Activated effector memory CD4-positive, alpha-beta T cell treated with anti-CD3 and anti-CD28 coated beads, Interleukin-2, amount 50 U/mL, for 16 hours (primary cell): ENCODE measurements at regions not wholly inside any gene's neighbourhood (a gene's known extent, or its start where the extent isn't known, plus 50 kb on each side); places are given as distances from the start of the nearest gene placed in this dataset.
A peak's percentile ranks its signal among the peaks of the same experiment; 100 is the strongest.
"Not testable (repeated sequence)": the region's sequence is repeated elsewhere in the genome, so short reads cannot be mapped to it uniquely, and the experiment has no call there.

Experiments
- DNase-seq: peaks from one replicate; pipeline ENCODE4 v3.0.0-alpha.2; 2020

DNA sequence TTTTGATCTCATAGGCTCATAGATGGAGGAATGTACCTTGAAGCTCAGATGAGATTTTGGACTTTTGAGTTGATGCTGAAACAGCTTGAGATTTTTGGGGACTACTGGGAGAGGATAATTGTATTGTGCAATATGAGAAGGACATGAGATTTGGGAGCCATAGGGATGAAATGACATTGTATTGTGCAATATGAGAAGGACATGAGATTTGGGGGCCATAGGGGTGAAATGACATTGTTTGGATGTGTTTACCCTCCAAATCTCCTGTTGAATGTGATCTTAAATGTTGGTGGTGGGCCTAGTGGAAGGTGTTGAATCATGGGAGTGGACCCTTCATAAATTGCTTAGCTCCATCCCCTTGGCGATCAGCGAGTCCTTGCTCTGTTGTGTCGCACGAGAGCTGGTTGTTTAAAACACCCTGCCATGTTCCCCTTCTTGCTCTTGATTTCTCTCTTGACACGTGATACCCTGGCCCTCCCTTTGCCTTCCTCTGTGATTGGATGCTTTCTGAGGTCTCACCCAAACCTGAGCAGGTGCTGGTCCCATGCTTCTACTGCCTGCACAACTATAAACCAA, 110.9 kb upstream of the TPTE start:
- DNase-seq, result not testable (repeated sequence)

DNA sequence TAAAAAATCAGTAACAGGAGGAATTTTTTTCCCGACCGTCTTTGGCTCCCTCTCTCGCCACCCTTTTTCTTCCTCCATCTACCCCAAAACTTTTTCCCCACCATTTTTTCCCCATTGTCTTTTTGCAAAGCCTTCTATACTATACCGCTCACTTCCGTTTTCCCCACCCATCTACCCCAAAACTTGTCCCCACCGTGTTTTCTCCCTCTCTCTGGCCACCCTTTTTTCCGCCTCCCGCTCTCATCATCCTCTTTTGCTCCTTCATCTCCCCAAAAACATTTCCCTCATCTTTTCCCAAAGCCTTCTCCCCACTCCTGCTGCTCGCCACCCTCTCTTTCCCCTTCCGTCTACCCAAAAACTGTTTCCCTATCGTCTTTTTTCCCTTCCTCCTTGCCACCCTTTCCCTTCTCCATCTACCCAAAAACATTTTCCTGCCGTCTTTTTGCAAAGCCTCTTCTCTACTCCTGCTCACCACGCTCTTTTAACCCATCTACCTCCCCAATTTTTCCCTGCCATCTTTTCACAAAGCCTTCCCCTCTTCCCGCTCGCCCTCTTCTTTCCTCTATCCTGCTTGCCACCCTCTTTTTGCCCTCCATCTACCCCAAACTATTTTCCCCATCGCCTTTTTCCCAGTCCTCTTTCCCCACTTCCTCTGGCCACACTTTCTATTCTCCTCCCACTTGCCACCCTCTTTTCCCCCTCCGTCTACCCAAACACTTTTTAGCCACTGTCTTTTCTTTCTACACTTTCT, 109.4 kb upstream of the TPTE start:
- DNase-seq, result not testable (repeated sequence)

DNA sequence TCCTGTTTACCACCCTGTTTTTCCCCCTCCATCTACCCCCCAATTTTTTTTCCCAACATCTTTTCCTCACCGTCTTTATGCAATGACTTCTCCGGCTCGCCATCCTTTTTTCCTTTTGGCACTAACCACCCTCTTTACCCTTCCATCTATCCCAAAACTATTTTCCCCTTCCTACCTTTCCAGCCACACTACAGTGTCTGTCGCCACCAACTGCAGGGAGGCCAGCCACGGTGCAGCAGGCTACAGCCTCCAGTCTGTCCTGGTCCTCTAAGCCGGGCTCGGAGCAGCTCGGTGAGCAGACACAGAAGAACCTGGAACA, 108.5 kb upstream of the TPTE start:
- DNase-seq, result not testable (repeated sequence)

DNA sequence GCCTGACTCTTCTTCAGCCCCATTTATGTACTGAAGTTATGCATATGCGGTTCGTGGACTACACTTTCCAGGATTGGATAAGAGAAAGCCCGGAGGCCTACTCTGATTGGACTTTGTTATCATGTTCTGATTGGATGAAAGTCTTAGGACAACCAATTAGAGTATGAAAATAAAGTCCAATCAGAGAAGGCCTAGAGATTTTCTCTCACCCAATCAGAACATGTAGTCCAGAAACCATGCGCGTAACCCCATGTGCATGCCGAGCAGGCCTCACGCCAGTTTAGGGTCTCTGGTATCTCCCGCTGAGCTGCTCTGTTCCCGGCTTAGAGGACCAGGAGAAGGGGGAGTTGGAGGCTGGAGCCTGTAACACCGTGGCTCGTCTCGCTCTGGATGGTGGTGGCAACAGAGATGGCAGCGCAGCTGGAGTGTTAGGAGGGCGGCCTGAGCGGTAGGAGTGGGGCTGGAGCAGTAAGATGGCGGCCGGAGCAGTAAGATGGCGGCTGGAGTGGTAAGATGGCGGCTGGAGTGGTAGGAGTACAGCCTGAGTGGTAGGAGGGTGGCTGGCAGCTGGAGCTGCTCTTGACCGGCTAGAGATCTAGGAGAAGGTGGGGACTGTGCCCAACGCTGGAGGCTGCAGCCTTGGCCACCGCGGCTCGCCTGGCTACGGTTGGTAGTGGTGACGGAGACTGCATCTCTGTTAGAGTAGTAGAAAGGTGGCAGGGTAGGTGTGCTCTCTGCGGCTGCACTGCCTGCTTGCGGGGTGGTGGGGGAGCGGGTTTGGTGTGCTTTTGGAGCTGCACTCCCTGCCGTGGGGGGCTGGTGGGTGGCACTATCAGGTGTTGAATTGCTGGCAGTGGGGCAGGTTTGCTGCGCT, 107.9 kb upstream of the TPTE start:
- not testable (repeated sequence) for DNase-seq

DNA sequence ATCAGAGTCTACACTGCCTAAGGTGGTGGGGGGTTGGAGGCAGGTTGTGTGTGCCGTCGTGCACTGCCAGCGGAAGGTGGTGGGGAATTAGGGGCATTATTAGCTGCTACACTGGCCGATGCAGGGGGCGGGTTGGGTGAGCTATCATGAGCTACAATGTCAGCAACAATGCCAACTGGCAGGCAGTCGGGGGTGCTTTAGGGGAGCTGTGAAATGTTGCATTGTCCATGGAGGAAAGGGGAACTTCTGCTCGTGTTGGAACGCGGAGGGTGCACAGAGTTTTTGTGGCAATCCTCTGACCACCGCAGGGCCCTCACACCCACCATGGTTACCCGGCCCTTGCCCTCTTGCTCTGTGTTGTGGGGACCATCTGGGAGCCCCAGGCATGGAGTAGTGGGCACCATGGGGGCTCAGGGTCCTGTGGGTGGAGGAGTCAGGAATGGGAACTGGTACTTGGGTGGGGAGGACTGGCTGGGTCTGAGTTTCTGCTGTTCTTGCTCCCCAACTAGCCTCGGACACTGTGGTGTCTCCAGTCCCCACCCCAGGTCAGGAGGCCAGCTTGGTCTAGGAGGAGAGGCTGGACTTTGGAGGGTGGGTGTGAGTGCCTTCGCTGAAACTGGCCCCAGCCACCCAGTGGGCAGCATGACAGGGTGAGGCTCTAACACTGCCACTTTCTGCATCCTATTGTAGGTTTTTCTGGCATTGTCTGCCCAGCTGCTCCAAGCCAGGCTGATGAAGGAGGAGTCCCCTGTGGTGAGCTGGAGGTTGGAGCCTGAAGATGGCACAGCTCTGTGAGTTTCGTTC, 107.1 kb upstream of the TPTE start:
- not testable (repeated sequence) for DNase-seq

DNA sequence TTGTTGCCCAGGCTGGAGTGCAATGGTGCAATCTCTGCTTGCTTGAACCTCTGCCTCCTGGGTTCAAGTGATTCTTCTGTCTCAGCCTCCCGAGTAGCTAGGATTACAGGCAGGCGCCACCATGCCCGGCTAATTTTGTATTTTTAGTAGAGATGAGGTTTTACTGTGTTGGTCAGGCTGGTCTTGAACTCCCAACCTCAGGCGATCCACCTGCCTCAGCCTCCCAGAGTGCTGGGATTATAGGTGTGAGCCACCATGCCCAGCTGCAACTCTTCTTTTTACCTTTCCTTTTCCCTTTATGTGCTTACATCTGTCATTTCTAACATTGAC, 106.5 kb upstream of the TPTE start:
- not testable (repeated sequence) for DNase-seq

DNA sequence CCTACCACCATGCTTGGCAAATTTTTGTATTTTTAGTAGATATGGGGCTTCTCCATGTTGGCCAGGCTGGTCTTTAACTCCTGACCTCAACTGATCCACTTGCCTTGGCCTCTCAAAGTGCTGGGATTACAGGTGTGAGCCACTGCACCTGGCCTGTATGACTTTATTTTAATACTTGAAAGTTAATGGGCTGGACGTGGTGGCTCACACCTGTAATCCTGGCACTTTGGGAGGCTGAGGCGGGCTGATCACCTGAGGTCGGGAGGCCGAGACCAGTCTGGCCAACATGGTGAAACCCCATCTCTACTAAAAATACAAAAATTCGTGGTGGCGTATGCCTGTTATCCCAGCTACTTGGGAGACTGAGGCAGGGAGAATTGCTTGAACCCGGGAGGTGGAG, 105.9 kb upstream of the TPTE start:
- DNase-seq, result not testable (repeated sequence)

DNA sequence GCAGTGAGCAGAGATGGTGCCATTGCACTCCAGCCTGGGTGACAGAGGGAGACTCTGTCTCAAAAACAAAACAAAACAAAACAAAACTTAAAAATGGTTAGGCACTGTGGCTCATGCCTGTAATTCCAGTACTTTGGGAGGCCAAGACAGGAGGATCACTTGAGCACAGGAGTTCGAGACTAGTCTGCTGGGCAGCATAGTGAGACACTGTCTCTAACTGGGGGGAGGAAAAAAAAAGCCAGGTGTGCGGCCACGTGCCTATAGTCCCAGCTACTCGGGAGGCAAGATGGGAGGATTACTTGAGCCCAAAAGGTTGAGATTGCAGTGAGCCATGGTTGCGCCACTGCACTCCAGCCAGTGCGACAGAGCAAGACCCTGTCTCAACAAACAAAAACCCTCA, 105.5 kb upstream of the TPTE start:
- DNase-seq, result not testable (repeated sequence)

DNA sequence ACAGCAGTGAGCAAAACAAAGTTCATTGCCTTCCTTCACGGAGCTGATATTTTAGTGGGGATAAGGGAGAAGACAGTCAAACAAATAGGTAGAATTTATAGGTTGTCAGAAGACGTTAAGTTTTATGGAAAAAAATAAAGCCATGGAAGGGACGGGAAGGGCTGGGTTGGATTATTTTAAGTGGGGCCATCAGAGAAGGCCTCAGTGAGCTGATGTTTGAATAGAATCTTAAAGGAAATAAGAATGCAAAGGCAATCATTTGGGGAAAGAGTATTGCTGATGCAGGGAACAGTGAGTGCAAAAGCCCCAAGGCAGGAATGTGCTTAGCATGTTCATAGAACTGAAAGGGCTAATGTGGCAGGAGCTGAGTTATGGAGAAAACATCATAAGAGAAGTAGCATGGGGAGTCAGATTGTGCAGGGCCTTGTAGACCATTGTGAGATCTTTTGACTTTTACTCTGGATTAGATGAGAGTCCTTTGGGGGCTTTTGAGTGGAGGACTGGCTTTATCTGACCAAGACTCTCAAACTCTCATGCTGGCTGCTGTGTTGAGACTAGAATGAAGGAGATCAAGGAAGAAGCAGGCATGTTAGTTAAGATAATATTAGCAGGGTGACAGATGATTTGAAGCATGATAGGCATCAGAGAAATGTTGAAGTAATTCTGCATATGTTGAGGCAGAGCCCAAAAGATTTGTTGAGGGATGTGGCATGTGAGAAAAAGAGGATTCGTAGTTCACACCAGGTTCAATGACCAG, 104.5 kb upstream of the TPTE start:
- not testable (repeated sequence) for DNase-seq

DNA sequence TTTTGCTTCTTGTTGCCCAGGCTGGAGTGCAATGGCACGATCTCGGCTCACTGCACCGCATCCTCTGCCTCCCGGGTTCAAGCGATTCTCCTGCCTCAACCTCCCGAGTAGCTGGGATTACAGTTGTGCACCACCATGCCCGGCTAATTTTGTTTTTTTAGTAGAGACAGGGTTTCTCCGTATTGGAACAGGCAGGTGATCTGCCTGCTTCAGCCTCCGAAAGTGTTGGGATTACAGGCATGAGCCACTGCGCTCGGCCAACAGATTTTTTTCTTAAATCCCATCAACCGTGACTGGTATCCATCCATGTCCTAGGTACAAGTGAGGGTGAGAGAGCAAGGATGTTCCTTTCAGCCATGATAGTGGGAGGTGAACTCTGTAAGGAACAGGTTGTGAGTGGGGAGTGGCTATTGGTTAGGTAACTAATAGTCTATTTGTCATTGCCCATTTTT, 103.8 kb upstream of the TPTE start:
- not testable (repeated sequence) for DNase-seq

DNA sequence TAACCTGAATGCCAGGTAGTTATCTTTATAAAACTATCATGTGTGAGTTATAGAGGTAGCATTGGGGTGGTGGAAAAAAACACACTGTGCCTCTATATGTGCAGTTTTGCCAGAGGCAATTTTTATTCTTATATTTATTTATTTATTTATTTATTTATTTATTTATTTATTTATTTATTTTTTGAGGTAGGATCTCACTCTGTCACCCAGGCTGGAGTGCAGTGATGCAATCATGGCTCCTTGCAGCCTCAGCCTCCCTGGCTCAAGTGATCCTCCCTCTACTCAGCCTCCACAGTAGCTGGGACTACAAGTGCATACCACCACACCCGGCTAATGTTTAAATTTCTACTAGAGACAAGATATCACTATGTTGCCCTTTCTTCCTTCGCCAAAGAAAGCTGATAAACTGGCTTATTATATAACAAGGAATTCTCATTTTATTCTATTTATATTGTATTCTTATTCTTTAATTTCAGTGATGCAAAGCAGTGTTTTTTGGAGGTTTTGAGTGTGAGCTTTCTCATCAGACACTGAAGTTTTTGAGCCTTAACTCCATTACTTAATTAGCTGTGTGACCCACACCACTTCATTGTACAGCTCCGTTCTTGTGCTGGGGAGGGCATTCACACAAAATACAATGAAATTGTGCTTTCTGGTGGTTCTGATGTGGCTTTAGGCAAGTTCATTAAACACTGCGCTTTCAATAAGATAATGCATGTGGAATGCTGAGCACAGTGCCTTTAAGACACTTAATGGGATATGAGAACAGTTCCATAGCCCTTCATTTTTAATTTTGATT, 102.9 kb upstream of the TPTE start:
- DNase-seq, result not testable (repeated sequence)

DNA sequence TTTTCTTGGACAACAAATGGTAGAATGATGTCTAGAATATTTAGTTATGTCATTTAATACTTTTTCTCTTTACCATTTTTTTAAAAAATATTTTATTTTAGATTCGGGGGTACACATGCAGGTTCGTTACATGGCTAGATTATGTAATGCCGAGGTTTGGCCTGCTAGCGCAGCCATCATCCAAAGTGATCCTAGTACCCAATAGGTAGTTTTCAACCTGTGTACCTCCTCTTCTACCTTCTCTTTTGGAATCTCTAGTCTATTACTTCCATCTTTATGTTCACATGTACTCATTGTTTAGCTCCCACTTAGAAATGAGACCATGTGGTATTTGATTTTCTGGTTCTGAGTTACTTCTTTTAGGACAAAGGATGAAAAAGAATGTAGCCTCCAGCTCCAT, 100.2 kb upstream of the TPTE start:
- DNase-seq, result not testable (repeated sequence)

DNA sequence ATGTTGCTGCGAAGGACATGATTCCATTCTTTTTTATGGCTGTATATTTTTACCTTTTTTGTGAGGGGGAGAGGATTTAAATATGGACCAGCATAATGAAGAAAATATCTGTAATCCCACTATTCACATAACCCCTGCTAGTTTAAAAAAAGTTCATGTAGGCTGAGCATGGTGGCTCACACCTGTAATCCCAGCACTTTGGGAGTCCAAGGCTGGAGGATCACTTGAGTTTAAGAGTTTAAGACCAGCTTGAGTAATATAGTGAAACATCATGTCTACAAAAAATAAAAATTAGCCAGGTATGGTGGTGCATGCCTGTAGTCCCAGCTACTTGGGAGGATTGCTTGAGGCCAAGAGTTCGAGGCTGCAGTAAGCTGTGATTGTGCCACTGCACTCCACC, 99.8 kb upstream of the TPTE start:
- DNase-seq, result not testable (repeated sequence)

DNA sequence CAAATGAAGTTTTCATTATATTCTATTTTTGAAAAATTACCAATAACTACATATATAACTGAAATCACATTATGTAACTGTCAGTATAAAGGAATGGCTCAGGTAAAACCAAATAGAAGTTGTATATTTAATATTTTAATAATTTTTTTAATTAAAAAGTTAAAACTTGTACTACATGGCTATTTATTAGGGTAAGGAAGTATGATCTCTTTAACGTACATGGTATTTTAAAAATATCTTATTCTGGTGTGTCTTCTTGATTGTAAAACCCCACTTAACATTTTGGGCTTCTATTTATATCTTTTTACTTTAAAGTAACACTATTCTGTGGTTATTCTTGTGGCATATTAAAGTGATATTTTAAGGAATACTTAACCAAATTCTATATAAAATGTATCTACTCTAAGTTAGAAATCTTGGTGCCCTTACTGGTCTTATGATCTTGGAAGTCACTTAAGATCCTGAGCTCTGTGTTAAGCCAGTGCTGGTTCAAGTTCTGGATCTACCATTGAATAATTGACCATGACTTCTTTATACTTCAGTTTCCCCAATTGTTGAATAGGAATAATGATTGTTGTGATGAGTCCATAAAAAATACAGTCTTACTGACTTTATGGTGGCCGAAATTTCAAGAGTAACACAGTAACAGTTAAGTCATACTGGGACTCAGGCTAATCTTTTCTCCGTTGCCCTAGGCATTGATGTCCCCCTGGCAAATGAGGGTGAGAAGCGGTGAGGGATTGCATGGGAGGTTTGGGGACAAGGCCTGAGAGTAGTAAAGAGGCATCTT, 97.1 kb upstream of the TPTE start:
- not testable (repeated sequence) for DNase-seq

DNA sequence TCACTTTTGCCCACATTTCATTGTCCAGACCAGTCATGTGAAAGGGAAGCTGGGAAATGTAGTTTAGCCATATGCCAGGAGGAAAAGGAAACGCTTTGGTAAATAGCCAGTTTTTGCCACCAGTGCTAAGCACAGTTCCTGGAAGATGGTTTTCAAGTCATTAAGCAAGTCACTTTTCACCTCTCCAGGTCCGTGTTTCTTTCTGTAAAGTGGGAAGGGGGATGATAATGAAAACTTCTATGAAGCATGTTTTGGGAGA, 96.6 kb upstream of the TPTE start:
- DNase-seq, result not testable (repeated sequence)

DNA sequence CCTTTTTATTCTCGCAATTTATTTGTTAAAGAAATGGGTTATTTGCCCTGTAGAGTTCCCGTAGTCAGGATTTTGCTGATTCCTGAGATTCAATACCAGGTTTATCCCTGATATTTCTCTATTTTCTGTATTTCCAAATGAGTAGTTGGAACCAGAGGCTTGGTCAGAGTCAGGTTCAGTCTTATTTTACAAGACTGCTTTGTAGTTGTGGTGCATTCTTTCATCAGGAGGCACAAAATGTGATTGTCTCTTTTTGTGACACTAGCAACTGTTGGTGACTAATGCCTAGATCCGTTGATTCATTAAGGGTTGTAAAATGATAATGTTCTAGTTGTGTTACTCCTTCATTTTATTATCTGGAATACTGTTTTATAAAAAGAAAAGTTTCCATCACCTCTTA, 95.5 kb upstream of the TPTE start:
- no peak for DNase-seq

DNA sequence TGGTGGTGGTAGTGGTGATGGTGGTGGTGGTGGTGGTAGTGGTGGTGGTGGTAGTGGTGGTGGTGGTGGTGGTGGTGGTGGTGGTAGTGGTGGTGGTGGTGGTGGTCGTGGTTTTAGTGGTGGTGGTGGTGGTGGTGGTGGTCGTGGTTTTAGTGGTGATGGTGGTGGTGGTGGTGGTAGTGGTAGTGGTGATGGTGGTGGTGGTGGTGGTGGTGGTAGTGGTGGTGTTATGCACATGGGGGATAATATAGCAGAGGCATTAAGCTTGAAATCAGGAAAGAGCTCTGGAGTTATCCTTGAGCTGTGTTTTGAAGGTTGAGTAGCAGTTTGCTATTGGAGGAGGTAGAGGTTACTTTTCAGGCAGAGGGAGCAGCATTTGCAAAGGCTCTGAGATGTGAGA, 94.6 kb upstream of the TPTE start:
- not testable (repeated sequence) for DNase-seq

DNA sequence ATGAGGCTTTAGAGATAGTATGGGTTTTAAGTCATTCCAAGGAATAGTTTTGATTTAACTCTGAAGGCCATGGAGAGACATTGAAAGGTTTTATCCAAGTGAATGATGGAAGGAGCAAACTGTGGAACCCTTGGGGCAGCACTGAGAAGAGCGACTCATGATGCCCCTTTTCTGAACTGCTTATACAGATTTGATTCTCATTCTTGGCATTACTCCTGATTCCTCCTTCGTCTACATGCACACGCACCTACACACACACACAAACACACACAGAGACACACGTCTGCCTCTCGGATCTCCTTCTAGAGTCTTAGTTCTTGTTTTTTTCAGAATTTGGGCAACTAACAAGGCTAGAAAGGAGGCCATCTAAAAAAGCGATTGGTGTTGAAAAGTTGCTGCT, 94.1 kb upstream of the TPTE start:
- not testable (repeated sequence) for DNase-seq

DNA sequence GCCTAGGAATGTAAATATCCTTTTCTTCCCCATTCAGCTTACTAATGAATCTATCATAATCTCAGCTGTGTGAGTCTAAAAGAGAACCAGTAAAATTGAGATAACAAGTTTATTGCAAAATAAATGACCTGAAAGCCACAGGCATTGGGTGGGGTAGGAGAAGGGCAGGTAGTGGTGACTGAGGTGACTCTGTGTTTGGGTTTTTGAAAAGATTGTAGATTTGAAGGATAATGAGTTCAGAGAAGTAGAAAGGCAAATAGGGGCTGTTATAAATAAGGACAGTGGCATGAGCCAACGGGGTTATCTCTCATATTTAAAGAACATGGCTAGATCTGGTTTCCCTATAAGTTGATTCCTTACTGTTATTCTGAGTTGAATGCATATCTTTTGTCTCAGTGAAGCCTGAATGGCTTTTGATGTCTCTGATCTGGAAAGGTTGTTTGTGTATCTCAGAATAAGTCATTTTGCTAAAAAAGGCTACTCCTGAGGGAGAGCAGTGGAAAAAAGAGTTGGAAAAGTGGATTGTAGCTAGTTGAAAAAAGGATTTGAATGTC, 92.3 kb upstream of the TPTE start:
- DNase-seq, result not testable (repeated sequence)

DNA sequence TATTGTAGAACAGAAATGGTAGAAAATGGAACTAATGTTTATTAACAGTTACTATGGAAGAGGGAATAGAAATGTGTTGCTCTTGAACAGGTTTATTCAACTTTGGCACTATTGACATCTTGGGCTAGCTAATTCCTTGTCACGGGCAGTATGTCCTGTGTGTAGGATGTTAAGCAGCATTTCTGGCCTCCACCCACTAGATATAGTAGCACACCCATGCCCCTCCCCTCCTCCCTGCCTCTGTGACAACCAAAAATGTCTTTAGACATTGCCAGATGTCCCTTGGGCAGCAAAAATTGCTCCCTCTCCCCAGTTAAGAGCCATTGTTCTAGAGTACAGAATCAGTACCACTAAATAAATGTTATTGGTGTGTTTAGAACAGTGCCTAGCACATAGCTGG, 91.4 kb upstream of the TPTE start:
- DNase-seq, result no peak

DNA sequence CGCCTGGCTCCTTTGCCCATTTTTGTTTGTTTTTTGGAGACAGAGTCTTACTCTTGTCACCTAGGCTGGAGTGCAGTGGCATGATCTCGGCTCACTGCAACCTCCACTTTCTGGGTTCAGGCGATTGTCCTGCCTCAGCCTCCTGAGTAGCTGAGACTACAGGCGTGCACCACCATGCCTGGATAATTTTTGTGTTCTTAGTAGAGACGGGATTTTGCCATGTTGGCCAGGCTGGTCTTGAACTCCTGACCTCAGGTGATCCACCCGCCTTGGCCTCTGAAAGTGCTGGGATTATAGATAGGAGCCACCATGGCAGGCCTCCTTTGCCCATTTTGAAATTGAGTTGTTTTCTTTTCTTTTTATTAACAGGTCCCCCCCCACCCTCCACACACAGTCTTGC, 89.4 kb upstream of the TPTE start:
- DNase-seq, result peak; percentile 65
